ENCODE measurements at regions not wholly inside any gene's neighbourhood (a gene's known extent, or its start where the extent isn't known, plus 50 kb on each side); places are given as distances from the start of the nearest gene placed in this dataset.

DNA sequence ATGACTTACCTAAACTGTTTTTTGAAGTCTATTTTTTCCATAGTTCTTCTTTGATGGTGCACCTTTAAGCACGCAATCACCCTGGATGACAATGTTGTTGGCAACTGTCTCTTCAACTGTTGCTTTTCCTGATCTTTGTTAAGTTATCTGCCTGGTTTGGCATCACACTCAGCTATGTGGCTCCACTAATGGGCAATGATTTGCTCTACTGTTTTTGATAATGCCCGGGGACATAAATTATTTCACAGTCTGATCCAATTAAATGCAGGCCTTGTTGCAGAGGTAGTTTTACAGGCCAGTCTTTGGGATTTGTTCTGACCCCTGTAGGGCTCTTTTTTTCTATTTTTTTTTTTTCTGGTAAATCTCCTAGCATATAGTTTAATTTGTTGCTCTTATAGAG lies 436.3 kb downstream of the ZNF385D start:
- H3K9me2 ChIP-seq (ENCODE audit: insufficient read depth) = no peaks in the 10 kb centered on the region
- no peaks in the 10 kb centered on the region for H3K79me2 ChIP-seq (replicated peaks; ENCODE audit: insufficient read depth)
- H3K27ac ChIP-seq (ENCODE audit: low read depth) = no peak overlapping the region
- no peaks in the 10 kb centered on the region for H3K4me1 ChIP-seq (ENCODE audit: insufficient read depth)
- no peaks in the 10 kb centered on the region for H3K9me3 Mint-ChIP-seq
- H3K36me3 Mint-ChIP-seq (ENCODE audit: low read depth) = no peaks in the 10 kb centered on the region
- H3K4me3 Mint-ChIP-seq = no peak overlapping the region
- H3K4me2 ChIP-seq = no peak overlapping the region
- H3K4me3 ChIP-seq = no peak overlapping the region
- H3K27me3 Mint-ChIP-seq (ENCODE audit: insufficient read depth, low read depth, poor library complexity) = peaks cover 3% of the 10 kb centered on the region
- ATAC-seq = no peak
- H3K36me3 ChIP-seq (ENCODE audit: insufficient read depth) = no peaks in the 10 kb centered on the region
- no peaks in the 10 kb centered on the region for H3K27me3 ChIP-seq (ENCODE audit: insufficient read depth)
- no peak overlapping the region for H2AFZ ChIP-seq
- no peaks in the 10 kb centered on the region for H3F3A ChIP-seq (replicated peaks; ENCODE audit: low read depth)
- H3K4me1 Mint-ChIP-seq = no peaks in the 10 kb centered on the region
- TF ChIP-seq, protein P1, sequence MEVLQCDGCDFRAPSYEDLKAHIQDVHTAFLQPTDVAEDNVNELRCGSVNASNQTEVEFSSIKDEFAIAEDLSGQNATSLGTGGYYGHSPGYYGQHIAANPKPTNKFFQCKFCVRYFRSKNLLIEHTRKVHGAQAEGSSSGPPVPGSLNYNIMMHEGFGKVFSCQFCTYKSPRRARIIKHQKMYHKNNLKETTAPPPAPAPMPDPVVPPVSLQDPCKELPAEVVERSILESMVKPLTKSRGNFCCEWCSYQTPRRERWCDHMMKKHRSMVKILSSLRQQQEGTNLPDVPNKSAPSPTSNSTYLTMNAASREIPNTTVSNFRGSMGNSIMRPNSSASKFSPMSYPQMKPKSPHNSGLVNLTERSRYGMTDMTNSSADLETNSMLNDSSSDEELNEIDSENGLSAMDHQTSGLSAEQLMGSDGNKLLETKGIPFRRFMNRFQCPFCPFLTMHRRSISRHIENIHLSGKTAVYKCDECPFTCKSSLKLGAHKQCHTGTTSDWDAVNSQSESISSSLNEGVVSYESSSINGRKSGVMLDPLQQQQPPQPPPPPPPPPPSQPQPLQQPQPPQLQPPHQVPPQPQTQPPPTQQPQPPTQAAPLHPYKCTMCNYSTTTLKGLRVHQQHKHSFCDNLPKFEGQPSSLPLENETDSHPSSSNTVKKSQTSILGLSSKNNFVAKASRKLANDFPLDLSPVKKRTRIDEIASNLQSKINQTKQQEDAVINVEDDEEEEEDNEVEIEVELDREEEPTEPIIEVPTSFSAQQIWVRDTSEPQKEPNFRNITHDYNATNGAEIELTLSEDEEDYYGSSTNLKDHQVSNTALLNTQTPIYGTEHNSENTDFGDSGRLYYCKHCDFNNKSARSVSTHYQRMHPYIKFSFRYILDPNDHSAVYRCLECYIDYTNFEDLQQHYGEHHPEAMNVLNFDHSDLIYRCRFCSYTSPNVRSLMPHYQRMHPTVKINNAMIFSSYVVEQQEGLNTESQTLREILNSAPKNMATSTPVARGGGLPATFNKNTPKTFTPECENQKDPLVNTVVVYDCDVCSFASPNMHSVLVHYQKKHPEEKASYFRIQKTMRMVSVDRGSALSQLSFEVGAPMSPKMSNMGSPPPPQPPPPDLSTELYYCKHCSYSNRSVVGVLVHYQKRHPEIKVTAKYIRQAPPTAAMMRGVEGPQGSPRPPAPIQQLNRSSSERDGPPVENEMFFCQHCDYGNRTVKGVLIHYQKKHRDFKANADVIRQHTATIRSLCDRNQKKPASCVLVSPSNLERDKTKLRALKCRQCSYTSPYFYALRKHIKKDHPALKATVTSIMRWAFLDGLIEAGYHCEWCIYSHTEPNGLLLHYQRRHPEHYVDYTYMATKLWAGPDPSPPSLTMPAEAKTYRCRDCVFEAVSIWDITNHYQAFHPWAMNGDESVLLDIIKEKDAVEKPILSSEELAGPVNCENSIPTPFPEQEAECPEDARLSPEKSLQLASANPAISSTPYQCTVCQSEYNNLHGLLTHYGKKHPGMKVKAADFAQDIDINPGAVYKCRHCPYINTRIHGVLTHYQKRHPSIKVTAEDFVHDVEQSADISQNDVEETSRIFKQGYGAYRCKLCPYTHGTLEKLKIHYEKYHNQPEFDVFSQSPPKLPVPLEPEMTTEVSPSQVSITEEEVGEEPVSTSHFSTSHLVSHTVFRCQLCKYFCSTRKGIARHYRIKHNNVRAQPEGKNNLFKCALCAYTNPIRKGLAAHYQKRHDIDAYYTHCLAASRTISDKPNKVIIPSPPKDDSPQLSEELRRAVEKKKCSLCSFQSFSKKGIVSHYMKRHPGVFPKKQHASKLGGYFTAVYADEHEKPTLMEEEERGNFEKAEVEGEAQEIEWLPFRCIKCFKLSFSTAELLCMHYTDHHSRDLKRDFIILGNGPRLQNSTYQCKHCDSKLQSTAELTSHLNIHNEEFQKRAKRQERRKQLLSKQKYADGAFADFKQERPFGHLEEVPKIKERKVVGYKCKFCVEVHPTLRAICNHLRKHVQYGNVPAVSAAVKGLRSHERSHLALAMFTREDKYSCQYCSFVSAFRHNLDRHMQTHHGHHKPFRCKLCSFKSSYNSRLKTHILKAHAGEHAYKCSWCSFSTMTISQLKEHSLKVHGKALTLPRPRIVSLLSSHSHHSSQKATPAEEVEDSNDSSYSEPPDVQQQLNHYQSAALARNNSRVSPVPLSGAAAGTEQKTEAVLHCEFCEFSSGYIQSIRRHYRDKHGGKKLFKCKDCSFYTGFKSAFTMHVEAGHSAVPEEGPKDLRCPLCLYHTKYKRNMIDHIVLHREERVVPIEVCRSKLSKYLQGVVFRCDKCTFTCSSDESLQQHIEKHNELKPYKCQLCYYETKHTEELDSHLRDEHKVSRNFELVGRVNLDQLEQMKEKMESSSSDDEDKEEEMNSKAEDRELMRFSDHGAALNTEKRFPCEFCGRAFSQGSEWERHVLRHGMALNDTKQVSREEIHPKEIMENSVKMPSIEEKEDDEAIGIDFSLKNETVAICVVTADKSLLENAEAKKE (CRISPR knock-in tag; IDR thresholded peaks at IDR 0.05) = no peak
- TF ChIP-seq, protein P2, sequence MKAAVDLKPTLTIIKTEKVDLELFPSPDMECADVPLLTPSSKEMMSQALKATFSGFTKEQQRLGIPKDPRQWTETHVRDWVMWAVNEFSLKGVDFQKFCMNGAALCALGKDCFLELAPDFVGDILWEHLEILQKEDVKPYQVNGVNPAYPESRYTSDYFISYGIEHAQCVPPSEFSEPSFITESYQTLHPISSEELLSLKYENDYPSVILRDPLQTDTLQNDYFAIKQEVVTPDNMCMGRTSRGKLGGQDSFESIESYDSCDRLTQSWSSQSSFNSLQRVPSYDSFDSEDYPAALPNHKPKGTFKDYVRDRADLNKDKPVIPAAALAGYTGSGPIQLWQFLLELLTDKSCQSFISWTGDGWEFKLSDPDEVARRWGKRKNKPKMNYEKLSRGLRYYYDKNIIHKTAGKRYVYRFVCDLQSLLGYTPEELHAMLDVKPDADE (IDR thresholded peaks at IDR 0.05) = no peak
- TF ChIP-seq CREB1 (CRISPR knock-in tag; IDR thresholded peaks at IDR 0.05; ENCODE audit: low read depth) = no peak
- no peak for TF ChIP-seq STAT1 (IDR thresholded peaks at IDR 0.05; ENCODE audit: unreplicated experiment)
- no peak for TF ChIP-seq ZNF331 (CRISPR knock-in tag; IDR thresholded peaks at IDR 0.05; ENCODE audit: low read depth)
- TF ChIP-seq POLR2AphosphoS5 (IDR thresholded peaks at IDR 0.05; ENCODE audit: low read depth) = no peak
- TF ChIP-seq, protein P3, sequence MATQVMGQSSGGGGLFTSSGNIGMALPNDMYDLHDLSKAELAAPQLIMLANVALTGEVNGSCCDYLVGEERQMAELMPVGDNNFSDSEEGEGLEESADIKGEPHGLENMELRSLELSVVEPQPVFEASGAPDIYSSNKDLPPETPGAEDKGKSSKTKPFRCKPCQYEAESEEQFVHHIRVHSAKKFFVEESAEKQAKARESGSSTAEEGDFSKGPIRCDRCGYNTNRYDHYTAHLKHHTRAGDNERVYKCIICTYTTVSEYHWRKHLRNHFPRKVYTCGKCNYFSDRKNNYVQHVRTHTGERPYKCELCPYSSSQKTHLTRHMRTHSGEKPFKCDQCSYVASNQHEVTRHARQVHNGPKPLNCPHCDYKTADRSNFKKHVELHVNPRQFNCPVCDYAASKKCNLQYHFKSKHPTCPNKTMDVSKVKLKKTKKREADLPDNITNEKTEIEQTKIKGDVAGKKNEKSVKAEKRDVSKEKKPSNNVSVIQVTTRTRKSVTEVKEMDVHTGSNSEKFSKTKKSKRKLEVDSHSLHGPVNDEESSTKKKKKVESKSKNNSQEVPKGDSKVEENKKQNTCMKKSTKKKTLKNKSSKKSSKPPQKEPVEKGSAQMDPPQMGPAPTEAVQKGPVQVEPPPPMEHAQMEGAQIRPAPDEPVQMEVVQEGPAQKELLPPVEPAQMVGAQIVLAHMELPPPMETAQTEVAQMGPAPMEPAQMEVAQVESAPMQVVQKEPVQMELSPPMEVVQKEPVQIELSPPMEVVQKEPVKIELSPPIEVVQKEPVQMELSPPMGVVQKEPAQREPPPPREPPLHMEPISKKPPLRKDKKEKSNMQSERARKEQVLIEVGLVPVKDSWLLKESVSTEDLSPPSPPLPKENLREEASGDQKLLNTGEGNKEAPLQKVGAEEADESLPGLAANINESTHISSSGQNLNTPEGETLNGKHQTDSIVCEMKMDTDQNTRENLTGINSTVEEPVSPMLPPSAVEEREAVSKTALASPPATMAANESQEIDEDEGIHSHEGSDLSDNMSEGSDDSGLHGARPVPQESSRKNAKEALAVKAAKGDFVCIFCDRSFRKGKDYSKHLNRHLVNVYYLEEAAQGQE (IDR thresholded peaks at IDR 0.05; ENCODE audit: unreplicated experiment) = no peak
- DNase-seq (ENCODE audit: low spot score) = no peak
- no peaks in the 10 kb centered on the region for H4K20me1 ChIP-seq (replicated peaks; ENCODE audit: insufficient read depth)
- no peak overlapping the region for H3K27ac Mint-ChIP-seq
